ENCODE measurements at regions not wholly inside any gene's neighbourhood (a gene's known extent, or its start where the extent isn't known, plus 50 kb on each side); places are given as distances from the start of the nearest gene placed in this dataset.

DNA sequence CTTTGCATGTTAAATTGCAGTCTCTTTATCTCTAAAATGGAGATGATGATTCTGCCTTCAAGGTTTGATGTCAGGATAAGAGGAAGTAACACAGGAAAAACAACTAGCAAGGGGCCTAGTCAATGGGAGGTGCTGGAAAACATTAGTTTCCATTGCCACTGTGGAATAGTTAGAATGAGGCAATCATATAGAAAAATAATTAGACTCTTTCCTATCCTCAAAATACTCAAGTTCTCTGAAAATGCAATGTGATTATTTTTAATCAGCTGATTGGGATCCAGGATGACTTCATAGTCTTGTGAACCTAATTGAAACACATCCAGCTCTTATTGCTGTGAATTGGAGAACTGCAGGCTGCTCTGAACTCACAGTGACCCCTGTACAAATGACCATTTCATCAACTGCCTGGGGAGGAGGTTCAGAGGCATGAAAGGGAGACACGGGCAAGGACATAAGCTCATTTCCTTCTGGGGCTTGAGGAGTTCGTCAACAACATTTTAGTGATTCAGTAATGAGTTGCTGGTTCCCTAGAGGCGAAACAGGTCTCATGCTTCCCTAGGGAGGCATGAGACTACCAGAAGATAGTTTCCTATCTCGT is 422.5 kb downstream of the LPIN1 start:
- FAIRE-seq = no peak
- DNase-seq (ENCODE audit: insufficient read length, low spot score) = no peak

GRCh38 chr2:12169721-12170120 is 423.3 kb downstream of the LPIN1 start:
- DNase-seq (ENCODE audit: insufficient read length, low spot score) = no peak
- TF ChIP-seq POLR2A (IDR thresholded peaks at IDR 0.05; ENCODE audit: low read depth, low read length) = no peak
- TF ChIP-seq PAX5 (IDR thresholded peaks at IDR 0.05; ENCODE audit: insufficient read depth, low read length, severe bottlenecking) = no peak
- TF ChIP-seq SPI1 (IDR thresholded peaks at IDR 0.05; ENCODE audit: low read depth, low read length) = no peak
- TF ChIP-seq POLR2AphosphoS5 (IDR thresholded peaks at IDR 0.05; ENCODE audit: low read depth, low read length) = no peak
- no peak for TF ChIP-seq POU2F2 (IDR thresholded peaks at IDR 0.05; ENCODE audit: low read depth, low read length)
- no peak for FAIRE-seq

More for the DNA sequence above, 422.5 kb downstream of the LPIN1 start:
- TF ChIP-seq POLR2AphosphoS5 (IDR thresholded peaks at IDR 0.05; ENCODE audit: low read depth, low read length) (no peak), SPI1 (IDR thresholded peaks at IDR 0.05; ENCODE audit: low read depth, low read length) (no peak), PAX5 (IDR thresholded peaks at IDR 0.05; ENCODE audit: insufficient read depth, low read length, severe bottlenecking) (no peak), POLR2A (IDR thresholded peaks at IDR 0.05; ENCODE audit: low read depth, low read length) (no peak), TAF1 (IDR thresholded peaks at IDR 0.05; ENCODE audit: low read depth, low read length) (no peak), POU2F2 (IDR thresholded peaks at IDR 0.05; ENCODE audit: low read depth, low read length) (no peak)

GRCh38 chr2:12170121-12170520 is 423.7 kb downstream of the LPIN1 start:
- TF ChIP-seq SPI1 (IDR thresholded peaks at IDR 0.05; ENCODE audit: low read depth, low read length) (no peak), TAF1 (IDR thresholded peaks at IDR 0.05; ENCODE audit: low read depth, low read length) (no peak), POLR2A (IDR thresholded peaks at IDR 0.05; ENCODE audit: low read depth, low read length) (no peak), POU2F2 (IDR thresholded peaks at IDR 0.05; ENCODE audit: low read depth, low read length) (no peak), PAX5 (IDR thresholded peaks at IDR 0.05; ENCODE audit: insufficient read depth, low read length, severe bottlenecking) (no peak), POLR2AphosphoS5 (IDR thresholded peaks at IDR 0.05; ENCODE audit: low read depth, low read length) (no peak)
- DNase-seq (ENCODE audit: insufficient read length, low spot score) (no peak), FAIRE-seq (no peak)

- FAIRE-seq = no peak
- TF ChIP-seq POU2F2 (IDR thresholded peaks at IDR 0.05; ENCODE audit: low read depth, low read length) (no peak), POLR2A (IDR thresholded peaks at IDR 0.05; ENCODE audit: low read depth, low read length) (no peak), POLR2AphosphoS5 (IDR thresholded peaks at IDR 0.05; ENCODE audit: low read depth, low read length) (no peak), TAF1 (IDR thresholded peaks at IDR 0.05; ENCODE audit: low read depth, low read length) (no peak), PAX5 (IDR thresholded peaks at IDR 0.05; ENCODE audit: insufficient read depth, low read length, severe bottlenecking) (no peak), SPI1 (IDR thresholded peaks at IDR 0.05; ENCODE audit: low read depth, low read length) (no peak)
Observed at GRCh38 chr2:12173271-12173942, 427.0 kb downstream of the LPIN1 start.

GRCh38 chr2:12173943-12174340 is 427.5 kb downstream of the LPIN1 start:
- no peak for FAIRE-seq
- no peak for DNase-seq (ENCODE audit: insufficient read length, low spot score)
- TF ChIP-seq POU2F2 (IDR thresholded peaks at IDR 0.05; ENCODE audit: low read depth, low read length) (no peak), SPI1 (IDR thresholded peaks at IDR 0.05; ENCODE audit: low read depth, low read length) (no peak), TAF1 (IDR thresholded peaks at IDR 0.05; ENCODE audit: low read depth, low read length) (no peak), POLR2A (IDR thresholded peaks at IDR 0.05; ENCODE audit: low read depth, low read length) (no peak), POLR2AphosphoS5 (IDR thresholded peaks at IDR 0.05; ENCODE audit: low read depth, low read length) (no peak), PAX5 (IDR thresholded peaks at IDR 0.05; ENCODE audit: insufficient read depth, low read length, severe bottlenecking) (no peak)

More at GRCh38 chr2:12173271-12173942, 427.0 kb downstream of the LPIN1 start:
- no peak for DNase-seq (ENCODE audit: insufficient read length, low spot score)

GRCh38 chr2:12175323-12175722 is 428.9 kb downstream of the LPIN1 start:
- no peak for DNase-seq (ENCODE audit: insufficient read length, low spot score)

DNA sequence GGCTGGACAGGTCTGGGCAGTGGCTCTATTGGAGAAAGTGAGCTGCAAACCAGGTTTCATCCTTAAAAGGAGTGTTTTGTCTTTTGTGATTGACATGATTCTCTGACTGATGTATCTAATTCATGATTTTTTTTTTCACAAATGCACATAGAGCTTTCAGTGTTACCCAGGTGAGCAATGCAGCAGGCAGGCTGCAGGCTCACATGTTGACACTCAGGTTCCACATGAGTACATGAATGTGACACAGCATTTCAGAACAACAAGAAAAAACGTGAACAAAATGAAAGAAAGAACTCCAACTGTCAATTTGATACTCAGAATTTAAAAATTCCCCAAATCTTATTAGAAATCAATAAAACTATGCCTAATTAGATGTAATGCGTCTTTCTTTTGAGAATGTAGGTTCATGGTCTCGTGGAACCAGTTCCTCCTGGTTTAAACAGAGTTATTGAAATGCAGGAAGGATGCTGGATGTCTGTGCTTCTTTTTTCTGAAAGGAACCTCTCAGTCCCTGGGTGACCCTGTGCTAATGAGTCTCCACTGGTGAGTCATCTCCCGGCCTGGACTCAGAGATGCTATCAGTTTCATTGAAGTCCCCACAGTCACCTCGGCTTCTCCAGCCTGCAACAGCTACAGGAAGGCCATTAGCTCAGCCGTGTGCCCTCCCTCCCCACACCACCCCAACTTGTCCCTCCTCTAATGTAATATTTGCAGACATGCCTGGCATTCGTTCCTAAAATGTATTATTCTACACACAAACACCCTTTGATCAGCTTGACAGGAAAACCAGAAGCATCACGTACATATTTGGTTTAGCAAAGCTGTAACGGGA is 430.4 kb downstream of the LPIN1 start:
- FAIRE-seq (no peak), DNase-seq (ENCODE audit: insufficient read length, low spot score) (peak; percentile 18)
- TF ChIP-seq POLR2AphosphoS5 (IDR thresholded peaks at IDR 0.05; ENCODE audit: low read depth, low read length) = no peak
- TF ChIP-seq TAF1 (IDR thresholded peaks at IDR 0.05; ENCODE audit: low read depth, low read length) = no peak
- no peak for TF ChIP-seq SPI1 (IDR thresholded peaks at IDR 0.05; ENCODE audit: low read depth, low read length)
- no peak for TF ChIP-seq POLR2A (IDR thresholded peaks at IDR 0.05; ENCODE audit: low read depth, low read length)
- TF ChIP-seq POU2F2 (IDR thresholded peaks at IDR 0.05; ENCODE audit: low read depth, low read length) = no peak
- TF ChIP-seq PAX5 (IDR thresholded peaks at IDR 0.05; ENCODE audit: insufficient read depth, low read length, severe bottlenecking) = no peak

More at GRCh38 chr2:12175323-12175722, 428.9 kb downstream of the LPIN1 start:
- no peak for FAIRE-seq
- TF ChIP-seq POLR2AphosphoS5 (IDR thresholded peaks at IDR 0.05; ENCODE audit: low read depth, low read length) = no peak
- no peak for TF ChIP-seq SPI1 (IDR thresholded peaks at IDR 0.05; ENCODE audit: low read depth, low read length)
- no peak for TF ChIP-seq POLR2A (IDR thresholded peaks at IDR 0.05; ENCODE audit: low read depth, low read length)
- no peak for TF ChIP-seq TAF1 (IDR thresholded peaks at IDR 0.05; ENCODE audit: low read depth, low read length)
- no peak for TF ChIP-seq PAX5 (IDR thresholded peaks at IDR 0.05; ENCODE audit: insufficient read depth, low read length, severe bottlenecking)

GRCh38 chr2:12177455-12178288 is 431.2 kb downstream of the LPIN1 start:
- peak; percentile 35 for FAIRE-seq
- DNase-seq (ENCODE audit: insufficient read length, low spot score) = no peak
- peak; percentile 33 for TF ChIP-seq SPI1 (IDR thresholded peaks at IDR 0.05; ENCODE audit: low read depth, low read length)
- no peak for TF ChIP-seq TAF1 (IDR thresholded peaks at IDR 0.05; ENCODE audit: low read depth, low read length)
